ENCODE measurements at regions not wholly inside any gene's neighbourhood (a gene's known extent, or its start where the extent isn't known, plus 50 kb on each side); places are given as distances from the start of the nearest gene placed in this dataset.

DNA sequence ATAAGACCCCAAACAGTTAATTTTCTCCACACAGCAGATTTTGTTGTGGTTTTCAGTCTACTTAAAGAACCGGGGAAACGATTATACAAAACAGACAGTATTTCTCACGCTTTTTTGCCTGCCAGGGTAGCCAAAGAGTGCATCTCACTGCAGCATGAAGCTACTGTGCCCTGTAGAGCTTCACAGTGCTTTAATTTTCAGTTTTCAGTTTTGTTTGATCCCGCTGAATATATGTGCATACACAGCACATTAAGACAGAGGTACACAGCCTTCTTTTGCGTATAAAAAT is 215.0 kb downstream of the TEX29 start:
- WGBS, result 63% methylated on average over 5 of the region's 5 CpGs
- H3K9me3 ChIP-seq, result no peaks in the 10 kb centered on the region
- no peak for DNase-seq (ENCODE audit: extremely low spot score)
- peaks cover 0 to 4% (median 0%) of the 10 kb centered on the region in 4 donors for H3K4me1 ChIP-seq
- TF ChIP-seq, protein P1, sequence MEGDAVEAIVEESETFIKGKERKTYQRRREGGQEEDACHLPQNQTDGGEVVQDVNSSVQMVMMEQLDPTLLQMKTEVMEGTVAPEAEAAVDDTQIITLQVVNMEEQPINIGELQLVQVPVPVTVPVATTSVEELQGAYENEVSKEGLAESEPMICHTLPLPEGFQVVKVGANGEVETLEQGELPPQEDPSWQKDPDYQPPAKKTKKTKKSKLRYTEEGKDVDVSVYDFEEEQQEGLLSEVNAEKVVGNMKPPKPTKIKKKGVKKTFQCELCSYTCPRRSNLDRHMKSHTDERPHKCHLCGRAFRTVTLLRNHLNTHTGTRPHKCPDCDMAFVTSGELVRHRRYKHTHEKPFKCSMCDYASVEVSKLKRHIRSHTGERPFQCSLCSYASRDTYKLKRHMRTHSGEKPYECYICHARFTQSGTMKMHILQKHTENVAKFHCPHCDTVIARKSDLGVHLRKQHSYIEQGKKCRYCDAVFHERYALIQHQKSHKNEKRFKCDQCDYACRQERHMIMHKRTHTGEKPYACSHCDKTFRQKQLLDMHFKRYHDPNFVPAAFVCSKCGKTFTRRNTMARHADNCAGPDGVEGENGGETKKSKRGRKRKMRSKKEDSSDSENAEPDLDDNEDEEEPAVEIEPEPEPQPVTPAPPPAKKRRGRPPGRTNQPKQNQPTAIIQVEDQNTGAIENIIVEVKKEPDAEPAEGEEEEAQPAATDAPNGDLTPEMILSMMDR (IDR thresholded peaks at IDR 0.05), result no peak
- no peak for TF ChIP-seq POLR2A (IDR thresholded peaks at IDR 0.05; ENCODE audit: low read depth)
- no peak for TF ChIP-seq EP300 (IDR thresholded peaks at IDR 0.05)
- no peak for TF ChIP-seq POLR2AphosphoS5 (IDR thresholded peaks at IDR 0.05)
- H3K27ac ChIP-seq (replicated peaks in 1 of 4), result no peak overlapping the region
- no peak overlapping the region for H3K4me3 ChIP-seq
- intact Hi-C loops (cut with DNase I), result no loop called here
- peaks cover 0 to 78% (median 1%) of the 10 kb centered on the region in 4 donors for H3K27me3 ChIP-seq
- no peaks in the 10 kb centered on the region for H3K36me3 ChIP-seq

DNA sequence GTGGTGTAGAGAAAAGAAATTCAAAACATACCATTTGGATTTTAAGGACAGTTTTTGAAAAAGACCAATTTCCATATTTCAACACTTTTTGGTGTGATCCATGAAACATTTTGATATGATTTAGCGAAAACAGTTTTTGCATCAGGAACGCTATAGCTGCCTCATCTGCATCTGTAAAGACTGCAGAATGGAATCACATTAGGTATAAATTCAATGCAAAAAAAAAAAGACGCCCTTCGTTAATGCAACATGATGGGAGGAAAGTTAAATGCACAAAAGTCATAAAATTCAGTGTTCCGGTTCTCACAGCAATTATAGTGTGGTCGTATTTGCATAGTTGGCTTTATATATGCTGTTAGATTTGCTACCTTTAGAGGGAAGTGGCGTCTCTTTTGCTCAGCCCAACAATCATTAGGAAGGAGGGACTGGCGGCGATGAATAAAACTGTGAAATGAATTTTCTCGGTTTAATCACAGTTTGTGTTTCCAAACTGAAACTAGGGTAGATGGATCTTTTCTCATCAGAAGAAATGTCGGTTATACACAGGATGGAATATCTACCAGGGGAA is 215.7 kb downstream of the TEX29 start:
- DNase-seq (ENCODE audit: extremely low spot score), result no peak
- TF ChIP-seq, protein P1 (IDR thresholded peaks at IDR 0.05), result no peak
- TF ChIP-seq POLR2AphosphoS5 (IDR thresholded peaks at IDR 0.05) (no peak), EP300 (IDR thresholded peaks at IDR 0.05) (no peak), POLR2A (IDR thresholded peaks at IDR 0.05; ENCODE audit: low read depth) (no peak)
- no peak overlapping the region for H3K4me3 ChIP-seq
- H3K36me3 ChIP-seq, result no peaks in the 10 kb centered on the region
- 79% methylated on average over 11 of the region's 11 CpGs for WGBS
- no peaks in the 10 kb centered on the region for H3K9me3 ChIP-seq
- intact Hi-C loops (cut with DNase I), result no loop called here
- no peak overlapping the region for H3K27ac ChIP-seq (replicated peaks in 1 of 4)
- H3K4me1 ChIP-seq, result peaks cover 0 to 4% (median 0%) of the 10 kb centered on the region in 4 donors
- H3K27me3 ChIP-seq, result peaks cover 0 to 80% (median 1%) of the 10 kb centered on the region in 4 donors

DNA sequence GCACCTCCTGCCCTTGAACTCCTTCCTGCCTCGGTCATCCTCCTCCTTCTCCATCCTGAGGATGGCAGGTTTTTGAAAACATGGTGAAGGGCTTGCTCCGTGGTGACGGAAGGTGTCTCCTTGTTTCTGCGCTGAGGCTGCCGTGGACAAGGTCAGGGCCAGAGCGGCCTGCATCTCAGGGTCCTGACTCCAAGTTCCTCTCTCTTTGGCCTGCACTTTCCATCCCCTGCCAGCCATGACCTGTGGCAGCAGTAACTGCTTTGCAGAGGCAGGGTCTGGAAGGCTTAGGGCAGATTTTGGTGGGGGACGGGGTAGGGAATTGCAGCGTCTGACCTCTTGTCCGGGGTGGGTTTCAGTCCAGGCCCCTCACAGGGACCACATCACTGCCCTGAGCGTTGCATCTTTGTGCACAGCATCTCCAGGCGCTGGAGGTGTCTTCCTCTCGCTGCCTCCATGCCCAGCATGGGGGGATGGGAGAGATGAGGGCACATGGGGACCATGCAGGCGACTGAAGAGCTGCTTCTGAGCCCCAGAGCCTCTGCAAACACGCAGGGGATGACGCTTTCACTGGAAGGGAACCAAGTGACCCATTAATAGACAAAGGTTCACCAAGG is 216.8 kb downstream of the TEX29 start:
- no peak overlapping the region for H3K27ac ChIP-seq (replicated peaks in 1 of 4)
- 94% methylated on average over 11 of the region's 15 CpGs for WGBS
- peaks cover 0 to 80% (median 1%) of the 10 kb centered on the region in 4 donors for H3K27me3 ChIP-seq
- no peaks in the 10 kb centered on the region for H3K36me3 ChIP-seq
- TF ChIP-seq POLR2AphosphoS5 (IDR thresholded peaks at IDR 0.05), result no peak
- TF ChIP-seq EP300 (IDR thresholded peaks at IDR 0.05), result no peak
- TF ChIP-seq, protein P1 (IDR thresholded peaks at IDR 0.05), result no peak
- TF ChIP-seq POLR2A (IDR thresholded peaks at IDR 0.05; ENCODE audit: low read depth), result no peak
- no peaks in the 10 kb centered on the region for H3K9me3 ChIP-seq
- DNase-seq (ENCODE audit: extremely low spot score), result no peak
- intact Hi-C loops (cut with DNase I), result no loop called here
- no peak overlapping the region for H3K4me3 ChIP-seq
- H3K4me1 ChIP-seq, result peaks cover 0 to 4% (median 0%) of the 10 kb centered on the region in 4 donors

DNA sequence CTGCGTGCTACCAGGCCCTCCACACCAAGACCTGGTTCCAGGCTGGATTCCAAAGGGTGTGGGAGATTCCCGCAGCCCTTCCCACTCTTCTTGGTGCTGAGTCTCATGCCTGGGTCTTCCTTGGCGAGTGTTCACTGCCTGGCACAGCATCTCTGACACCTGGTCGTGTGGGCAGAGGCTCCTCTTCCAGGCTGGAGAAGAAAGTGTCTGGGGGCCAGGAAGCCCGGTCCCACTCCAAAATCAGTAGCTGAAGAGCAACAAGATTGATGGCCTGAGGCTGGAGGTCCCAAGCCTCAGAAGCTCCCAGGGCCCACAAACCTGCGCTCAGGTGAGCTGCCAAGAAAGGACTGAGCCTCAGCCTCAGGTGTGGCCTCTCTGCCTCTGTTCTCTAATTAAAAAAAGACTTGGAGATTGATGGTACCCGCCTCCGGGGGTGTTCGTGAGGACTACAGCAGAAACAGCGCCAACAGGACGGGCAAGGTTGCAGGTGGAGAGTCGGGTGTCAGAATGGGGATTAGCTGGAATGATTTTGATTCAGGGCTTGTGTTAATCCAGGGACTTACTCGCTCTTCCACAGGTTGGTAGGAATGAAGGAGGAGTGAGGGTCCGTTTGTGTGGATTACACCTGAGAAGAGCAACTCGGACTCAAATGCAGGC is 217.5 kb downstream of the TEX29 start:
- Histone ChIP-seq H3K27me3 (peaks cover 0 to 77% (median 1%) of the 10 kb centered on the region in 4 donors), H3K36me3 (no peaks in the 10 kb centered on the region), H3K4me1 (peaks cover 0 to 4% (median 0%) of the 10 kb centered on the region in 4 donors), H3K9me3 (no peaks in the 10 kb centered on the region), H3K27ac (replicated peaks in 1 of 4) (no peak overlapping the region), H3K4me3 (no peak overlapping the region)
- WGBS, result 87% methylated on average over 11 of the region's 15 CpGs
- intact Hi-C loops (cut with DNase I), result no loop called here
- TF ChIP-seq POLR2AphosphoS5 (IDR thresholded peaks at IDR 0.05) (no peak), EP300 (IDR thresholded peaks at IDR 0.05) (no peak), POLR2A (IDR thresholded peaks at IDR 0.05; ENCODE audit: low read depth) (no peak)
- TF ChIP-seq, protein P1 (IDR thresholded peaks at IDR 0.05), result no peak
- DNase-seq (ENCODE audit: extremely low spot score), result no peak

Data from esophagus muscularis mucosa (tissue), 4 donors.